T-helper 17 cell (primary cell): ENCODE measurements at regions not wholly inside any gene's neighbourhood (a gene's known extent, or its start where the extent isn't known, plus 50 kb on each side); places are given as distances from the start of the nearest gene placed in this dataset.

Experiments
- ATAC-seq: fragments of 150-1000 bp; cut with Tn5 transposase; 2 replicates; pipeline ENCODE4 v1.10.0; 2021; ENCODE audit warnings: mild to moderate bottlenecking, moderate library complexity
- DNase-seq, 3 donors: peaks; one replicate each; pipeline versions ENCODE4 v3.0.0 to v3.0.0-alpha.2; 2020 to 2021
- H3K9me3 ChIP-seq: one replicate; pipeline ENCODE4 v1.7.0; 2013; ENCODE audit warnings: low read length, mild to moderate bottlenecking; ENCODE audit not compliant: control insufficient read depth, poor library complexity, severe bottlenecking
- H3K27ac Mint-ChIP-seq: one replicate; pipeline ENCODE4 v1.8.0; 2022; ENCODE audit warnings: mild to moderate bottlenecking, moderate library complexity, mixed read lengths
- H3K27me3 Mint-ChIP-seq: one replicate; pipeline ENCODE4 v1.8.0; 2022; ENCODE audit warnings: mixed read lengths
- H3K36me3 Mint-ChIP-seq: one replicate; pipeline ENCODE4 v1.8.0; 2022; ENCODE audit warnings: low read depth, mixed read lengths
- H3K4me1 Mint-ChIP-seq: one replicate; pipeline ENCODE4 v1.8.0; 2022; ENCODE audit warnings: mild to moderate bottlenecking, mixed read lengths
- H3K4me3 Mint-ChIP-seq: one replicate; pipeline ENCODE4 v1.8.0; 2022; ENCODE audit warnings: mild to moderate bottlenecking, moderate library complexity, mixed read lengths

GRCh38 chr3:27990324-27990723 lies 251.1 kb upstream of the CMC1 start:
- DNase-seq, result no peak
- Mint-ChIP-seq H3K4me3 (no peak overlapping the region), H3K27ac (no peak overlapping the region), H3K27me3 (no peaks in the 10 kb centered on the region), H3K4me1 (no peaks in the 10 kb centered on the region), H3K36me3 (no peaks in the 10 kb centered on the region)
- no peaks in the 10 kb centered on the region for H3K9me3 ChIP-seq
- no peak for ATAC-seq

- Mint-ChIP-seq H3K27ac (no peak overlapping the region), H3K4me1 (no peaks in the 10 kb centered on the region), H3K4me3 (no peak overlapping the region), H3K36me3 (no peaks in the 10 kb centered on the region), H3K27me3 (no peaks in the 10 kb centered on the region)
- no peak for ATAC-seq
- DNase-seq, result no peak
- H3K9me3 ChIP-seq, result no peaks in the 10 kb centered on the region
These were observed 250.6 kb upstream of the CMC1 start for GRCh38 chr3:27990837-27991236.

GRCh38 chr3:27993051-27993450 lies 248.4 kb upstream of the CMC1 start:
- DNase-seq (no peak), ATAC-seq (no peak)
- Mint-ChIP-seq H3K36me3 (no peaks in the 10 kb centered on the region), H3K27me3 (no peaks in the 10 kb centered on the region), H3K4me1 (no peaks in the 10 kb centered on the region), H3K27ac (no peak overlapping the region), H3K4me3 (no peak overlapping the region)
- H3K9me3 ChIP-seq, result no peaks in the 10 kb centered on the region

- no peak overlapping the region for H3K27ac Mint-ChIP-seq
- H3K4me3 Mint-ChIP-seq, result no peak overlapping the region
- H3K4me1 Mint-ChIP-seq, result no peaks in the 10 kb centered on the region
- H3K9me3 ChIP-seq, result no peaks in the 10 kb centered on the region
- H3K36me3 Mint-ChIP-seq, result no peaks in the 10 kb centered on the region
- no peaks in the 10 kb centered on the region for H3K27me3 Mint-ChIP-seq
- DNase-seq (no peak), ATAC-seq (no peak)
These were observed 240.8 kb upstream of the CMC1 start for GRCh38 chr3:28000608-28001007.

- no peaks in the 10 kb centered on the region for H3K9me3 ChIP-seq
- Mint-ChIP-seq H3K4me3 (no peak overlapping the region), H3K36me3 (no peaks in the 10 kb centered on the region), H3K27ac (no peak overlapping the region), H3K4me1 (peaks cover 2% of the 10 kb centered on the region), H3K27me3 (no peaks in the 10 kb centered on the region)
- DNase-seq, result no peak
- no peak for ATAC-seq
These were observed 233.2 kb upstream of the CMC1 start for GRCh38 chr3:28008235-28008634.

GRCh38 chr3:28012830-28013229 lies 228.6 kb upstream of the CMC1 start:
- ATAC-seq, result no peak
- peaks cover 4% of the 10 kb centered on the region for H3K4me1 Mint-ChIP-seq
- no peaks in the 10 kb centered on the region for H3K27me3 Mint-ChIP-seq
- no peak overlapping the region for H3K4me3 Mint-ChIP-seq
- H3K9me3 ChIP-seq, result no peaks in the 10 kb centered on the region
- no peak overlapping the region for H3K27ac Mint-ChIP-seq
- DNase-seq, result no peak
- no peaks in the 10 kb centered on the region for H3K36me3 Mint-ChIP-seq

GRCh38 chr3:28013864-28014473 lies 227.4 kb upstream of the CMC1 start:
- H3K9me3 ChIP-seq, result no peaks in the 10 kb centered on the region
- no peaks in the 10 kb centered on the region for H3K36me3 Mint-ChIP-seq
- H3K4me1 Mint-ChIP-seq, result peaks cover 4% of the 10 kb centered on the region
- no peak for DNase-seq
- no peak overlapping the region for H3K4me3 Mint-ChIP-seq
- H3K27ac Mint-ChIP-seq, result no peak overlapping the region
- no peak for ATAC-seq
- no peaks in the 10 kb centered on the region for H3K27me3 Mint-ChIP-seq

- H3K4me3 Mint-ChIP-seq, result no peak overlapping the region
- ATAC-seq, result no peak
- H3K9me3 ChIP-seq, result no peaks in the 10 kb centered on the region
- no peak for DNase-seq
- H3K27ac Mint-ChIP-seq, result no peak overlapping the region
- H3K27me3 Mint-ChIP-seq, result no peaks in the 10 kb centered on the region
- peaks cover 2% of the 10 kb centered on the region for H3K4me1 Mint-ChIP-seq
- H3K36me3 Mint-ChIP-seq, result peaks cover 2% of the 10 kb centered on the region
These were observed 222.3 kb upstream of the CMC1 start for GRCh38 chr3:28018925-28019718.

- H3K4me1 Mint-ChIP-seq, result peaks cover 2% of the 10 kb centered on the region
- H3K36me3 Mint-ChIP-seq, result peaks cover 2% of the 10 kb centered on the region
- no peak overlapping the region for H3K4me3 Mint-ChIP-seq
- no peak for ATAC-seq
- no peak overlapping the region for H3K27ac Mint-ChIP-seq
- no peaks in the 10 kb centered on the region for H3K9me3 ChIP-seq
- no peak for DNase-seq
- H3K27me3 Mint-ChIP-seq, result no peaks in the 10 kb centered on the region
These were observed 221.7 kb upstream of the CMC1 start for GRCh38 chr3:28019740-28020139.

GRCh38 chr3:28022916-28023315 lies 218.5 kb upstream of the CMC1 start:
- DNase-seq (no peak), ATAC-seq (no peak)
- Mint-ChIP-seq H3K4me1 (no peaks in the 10 kb centered on the region), H3K36me3 (peaks cover 2% of the 10 kb centered on the region), H3K27me3 (no peaks in the 10 kb centered on the region), H3K4me3 (no peak overlapping the region), H3K27ac (no peak overlapping the region)
- H3K9me3 ChIP-seq, result no peaks in the 10 kb centered on the region

- Mint-ChIP-seq H3K27me3 (no peaks in the 10 kb centered on the region), H3K36me3 (peaks cover 2% of the 10 kb centered on the region), H3K4me1 (no peaks in the 10 kb centered on the region), H3K4me3 (no peak overlapping the region), H3K27ac (no peak overlapping the region)
- no peak for ATAC-seq
- DNase-seq, result no peak
- no peaks in the 10 kb centered on the region for H3K9me3 ChIP-seq
These were observed 212.9 kb upstream of the CMC1 start for GRCh38 chr3:28028554-28028953.

GRCh38 chr3:28033059-28033784 lies 208.2 kb upstream of the CMC1 start:
- ATAC-seq, result no peak

GRCh38 chr3:28036599-28037575 lies 204.5 kb upstream of the CMC1 start:
- ATAC-seq, result no peak
- Mint-ChIP-seq H3K27ac (no peak overlapping the region), H3K4me3 (no peak overlapping the region), H3K4me1 (no peaks in the 10 kb centered on the region), H3K27me3 (peaks cover 15% of the 10 kb centered on the region), H3K36me3 (no peaks in the 10 kb centered on the region)
- H3K9me3 ChIP-seq, result no peaks in the 10 kb centered on the region
- no peak for DNase-seq

More at GRCh38 chr3:28033059-28033784, 208.2 kb upstream of the CMC1 start:
- Mint-ChIP-seq H3K36me3 (no peaks in the 10 kb centered on the region), H3K4me3 (no peak overlapping the region), H3K27ac (no peak overlapping the region), H3K27me3 (peaks cover 9% of the 10 kb centered on the region), H3K4me1 (no peaks in the 10 kb centered on the region)
- no peaks in the 10 kb centered on the region for H3K9me3 ChIP-seq
- no peak for DNase-seq
